IMR-90 (cell line): ENCODE measurements at regions not wholly inside any gene's neighbourhood (a gene's known extent, or its start where the extent isn't known, plus 50 kb on each side); places are given as distances from the start of the nearest gene placed in this dataset.

ENCODE experiments used
- ATAC-seq: fragments of 200-7000 bp; cut with Tn5 transposase; 2 replicates; pipeline ENCODE4 v1.9.1; 2020; ENCODE audit warnings: low read depth, mild to moderate bottlenecking, moderate library complexity
- BruUV-seq: library from RNA; stranded (reverse); fragments of 400-500 nt; replicated peaks from 2 replicates; lab custom pipeline; 2021; lab: Mats Ljungman, UMichigan
- CTCF ChIA-PET: fragments of 300-600 bp; formaldehyde crosslinking; extraction: SDS; loops from one replicate; lab custom pipeline; 2021; ENCODE audit warnings: antibody characterized with exemption; lab: Yijun Ruan, JAX
- POLR2A ChIA-PET: fragments of 300-600 bp; sonication (Branson Sonifier 250); formaldehyde crosslinking; loops from one replicate; lab custom pipeline; 2022; ENCODE audit warnings: antibody characterized with exemption; ENCODE audit not compliant: unreplicated experiment; lab: Charles Lee
- DNase-seq: peaks from one replicate; pipeline ENCODE4 v3.0.0; 2013
- H2AFZ ChIP-seq: replicated peaks from 2 replicates; pipeline ENCODE3; 2013; ENCODE audit warnings: low read length, mild to moderate bottlenecking; ENCODE audit not compliant: poor library complexity
- H2AK5ac ChIP-seq: 2 replicates; pipeline ENCODE4 v1.6.1; 2013; ENCODE audit warnings: low read depth, low read length, inconsistent platforms
- H2AK9ac ChIP-seq: replicated peaks from 2 replicates; pipeline ENCODE3; 2013; ENCODE audit warnings: mild to moderate bottlenecking, low read depth, low read length, moderate library complexity; ENCODE audit not compliant: poor library complexity
- H2BK120ac ChIP-seq: 2 replicates; pipeline ENCODE4 v1.6.1; 2013; ENCODE audit warnings: low read depth, low read length, inconsistent platforms
- H2BK15ac ChIP-seq: 3 replicates; pipeline ENCODE4 v1.6.1; 2013; ENCODE audit warnings: low read depth, low read length, inconsistent platforms
- H2BK20ac ChIP-seq: 2 replicates; pipeline ENCODE4 v1.6.1; 2013; ENCODE audit warnings: low read depth, mild to moderate bottlenecking, inconsistent platforms, low read length, moderate library complexity
- H2BK5ac ChIP-seq: 2 replicates; pipeline ENCODE4 v1.6.1; 2013; ENCODE audit warnings: mild to moderate bottlenecking, low read depth, low read length, inconsistent platforms; ENCODE audit not compliant: poor library complexity, severe bottlenecking
- H3K14ac ChIP-seq: replicated peaks from 2 replicates; pipeline ENCODE4 v1.6.1; 2013; ENCODE audit warnings: low read depth, low read length, inconsistent platforms
- H3K18ac ChIP-seq: 2 replicates; pipeline ENCODE4 v1.6.1; 2013; ENCODE audit warnings: low read depth, low read length, control low read depth
- H3K23ac ChIP-seq: 2 replicates; pipeline ENCODE4 v1.6.1; 2013; ENCODE audit warnings: low read depth, low read length, inconsistent platforms
- H3K27ac ChIP-seq: 2 replicates; pipeline ENCODE4 v1.5.1; 2013; ENCODE audit warnings: mild to moderate bottlenecking, control low read depth, low read length; ENCODE audit not compliant: insufficient read depth
- H3K27me3 ChIP-seq: 2 replicates; pipeline ENCODE4 v1.6.1; 2013; ENCODE audit warnings: low read length; ENCODE audit not compliant: control insufficient read depth, insufficient read depth
- H3K36me3 ChIP-seq: 2 replicates; pipeline ENCODE4 v1.6.1; 2013; ENCODE audit warnings: low read length, mixed read lengths; ENCODE audit not compliant: control insufficient read depth, insufficient read depth
- H3K4ac ChIP-seq: 2 replicates; pipeline ENCODE4 v1.6.1; 2013; ENCODE audit warnings: low read depth, low read length, inconsistent platforms
- H3K4me1 ChIP-seq: 2 replicates; pipeline ENCODE4 v1.6.1; 2013; ENCODE audit warnings: low read length, mixed read lengths; ENCODE audit not compliant: control insufficient read depth, insufficient read depth
- H3K4me2 ChIP-seq: 2 replicates; pipeline ENCODE4 v1.6.1; 2013; ENCODE audit warnings: low read depth, mild to moderate bottlenecking, control low read depth, low read length, moderate library complexity
- H3K4me3 ChIP-seq: 2 replicates; pipeline ENCODE4 v1.5.1; 2013; ENCODE audit warnings: low read depth, mild to moderate bottlenecking, control low read depth, low read length, moderate library complexity; ENCODE audit not compliant: insufficient read depth
- H3K56ac ChIP-seq: 2 replicates; pipeline ENCODE4 v1.6.1; 2013; ENCODE audit warnings: low read length, inconsistent platforms; ENCODE audit not compliant: insufficient read depth; ENCODE audit errors: extremely low read depth
- H3K79me1 ChIP-seq, 2 experiments: 2 replicates each; pipeline ENCODE4 v1.6.1; 2013; ENCODE audit warnings: low read length in 2 of 2, inconsistent platforms in 1 of 2, low read depth in 1 of 2
- H3K9ac ChIP-seq: 2 replicates; pipeline ENCODE4 v1.6.1; 2013; ENCODE audit warnings: low read depth, low read length, control low read depth
- H3K9me1 ChIP-seq: 2 replicates; pipeline ENCODE4 v1.6.1; 2013; ENCODE audit warnings: low read length, inconsistent platforms; ENCODE audit not compliant: insufficient read depth
- H3K9me3 ChIP-seq: 2 replicates; pipeline ENCODE4 v1.6.1; 2013; ENCODE audit warnings: low read length; ENCODE audit not compliant: control insufficient read depth, insufficient read depth
- H4K20me1 ChIP-seq: 2 replicates; pipeline ENCODE4 v1.6.1; 2013; ENCODE audit warnings: low read length, inconsistent platforms; ENCODE audit not compliant: insufficient read depth
- H4K5ac ChIP-seq: 2 replicates; pipeline ENCODE4 v1.6.1; 2013; ENCODE audit warnings: mild to moderate bottlenecking, low read depth, low read length, control low read depth
- H4K8ac ChIP-seq, 2 experiments: 2 replicates each; pipeline ENCODE4 v1.6.1; 2013; ENCODE audit warnings: low read depth in 2 of 2, low read length in 2 of 2, control low read depth in 1 of 2, inconsistent platforms in 1 of 2
- H4K91ac ChIP-seq: 2 replicates; pipeline ENCODE4 v1.6.1; 2013; ENCODE audit warnings: low read depth, low read length, inconsistent platforms; ENCODE audit not compliant: insufficient read depth
- BHLHE40 ChIP-seq: fragments of 150-350 bp; IDR thresholded peaks from 2 replicates; pipeline ENCODE4 v1.6.1; 2016; ENCODE audit warnings: mild to moderate bottlenecking, low read depth, low read length
- CHD1 ChIP-seq: IDR thresholded peaks from 2 replicates; pipeline ENCODE4 v1.6.1; 2012; ENCODE audit warnings: low read depth, low read length, improper control_type of control experiment
- CTCF ChIP-seq: conservative IDR thresholded peaks from 2 replicates; pipeline ENCODE4 v1.5.1; 2012; ENCODE audit warnings: mild to moderate bottlenecking, low read depth, low read length, improper control_type of control experiment
- ELK1 ChIP-seq: fragments of 150-350 bp; IDR thresholded peaks from 2 replicates; pipeline ENCODE4 v1.6.1; 2016; ENCODE audit warnings: low read depth, mild to moderate bottlenecking, low read length, moderate library complexity, borderline replicate concordance
- FOS ChIP-seq: fragments of 150-350 bp; IDR thresholded peaks from 2 replicates; pipeline ENCODE4 v1.6.1; 2016; ENCODE audit warnings: low read depth, low read length
- MAFK ChIP-seq: IDR thresholded peaks from 2 replicates; pipeline ENCODE4 v1.6.1; 2012; ENCODE audit warnings: low read depth, low read length, improper control_type of control experiment
- MAZ ChIP-seq: IDR thresholded peaks from 2 replicates; pipeline ENCODE4 v1.6.1; 2012; ENCODE audit warnings: low read depth, mild to moderate bottlenecking, low read length, improper control_type of control experiment, moderate library complexity, borderline replicate concordance
- RAD21 ChIP-seq: IDR thresholded peaks from 2 replicates; pipeline ENCODE4 v1.6.1; 2012; ENCODE audit warnings: low read length, improper control_type of control experiment
- RCOR1 ChIP-seq: IDR thresholded peaks from 2 replicates; pipeline ENCODE4 v1.6.1; 2012; ENCODE audit warnings: mild to moderate bottlenecking, low read length, improper control_type of control experiment; ENCODE audit not compliant: insufficient replicate concordance
- RFX5 ChIP-seq: IDR thresholded peaks from 2 replicates; pipeline ENCODE4 v1.8.0; 2012; ENCODE audit warnings: low read depth, mild to moderate bottlenecking, low read length, moderate library complexity
- USF2 ChIP-seq: fragments of 150-350 bp; IDR thresholded peaks from 2 replicates; pipeline ENCODE4 v1.6.1; 2017; ENCODE audit warnings: mild to moderate bottlenecking, antibody characterized with exemption, low read length, low read depth
- WGBS, 2 experiments: methylation state at CpG; one replicate each; pipeline versions ENCODE4 v1.1.5 to v1.1.7; 2013; ENCODE audit warnings: missing lambda C conversion rate in 2 of 2; ENCODE audit not compliant: insufficient read length in 1 of 2; ENCODE audit errors: extremely low coverage in 2 of 2; 5-methylcytosine and 5-hydroxymethylcytosine counted together
- dilution Hi-C: fragments of 300-500 bp; cut with HindIII; formaldehyde crosslinking; loops from one replicate; pipeline ENCODE4 v1.14.3; 2018; ENCODE audit warnings: low sequenced_read_pairs; ENCODE audit not compliant: unreplicated experiment
- in situ Hi-C: fragments of 300-500 bp; cut with MboI; formaldehyde crosslinking; loops from 3 replicates; pipeline ENCODE4 v1.14.3; 2019; ENCODE audit warnings: low sequenced_read_pairs, inconsistent platforms, mixed read lengths
- intact Hi-C: fragments of 100-400 bp; cut with micrococcal nuclease; formaldehyde crosslinking; loops from 2 replicates; pipeline ENCODE4 v1.10.0; 2022

GRCh38 chr4:124540014-124540413 is 172.5 kb downstream of the ANKRD50 start:
- 100% methylated on average over 1 of the region's 3 CpGs; no CpG with 5 or more reads in 1 of the 2 experiments for WGBS, 2 experiments
- H4K5ac ChIP-seq, result no peak overlapping the region
- ChIA-PET CTCF (no interaction called here), POLR2A (no interaction called here)
- no peak overlapping the region for H2AFZ ChIP-seq
- ATAC-seq, result no peak
- no peak overlapping the region for H3K9ac ChIP-seq
- H2BK15ac ChIP-seq, result no peak overlapping the region
- H2AK9ac ChIP-seq, result no peak overlapping the region
- DNase-seq, result no peak
- no peaks in the 10 kb centered on the region for H3K9me1 ChIP-seq
- TF ChIP-seq MAFK (no peak), RFX5 (no peak), MAZ (no peak), RCOR1 (no peak), CHD1 (no peak), RAD21 (no peak), CTCF (no peak), USF2 (no peak), ELK1 (no peak), BHLHE40 (no peak), FOS (no peak)
- H3K27ac ChIP-seq, result no peak overlapping the region
- H4K91ac ChIP-seq, result no peak overlapping the region
- no peak overlapping the region for H3K14ac ChIP-seq
- H3K18ac ChIP-seq, result no peak overlapping the region
- H3K36me3 ChIP-seq, result no peaks in the 10 kb centered on the region
- no peaks in the 10 kb centered on the region for H3K9me3 ChIP-seq
- H3K4ac ChIP-seq, result no peak overlapping the region
- H3K4me2 ChIP-seq, result no peak overlapping the region
- no peak overlapping the region for H3K23ac ChIP-seq
- no peaks in the 10 kb centered on the region for H4K20me1 ChIP-seq
- no peak overlapping the region for H2BK5ac ChIP-seq
- H2BK20ac ChIP-seq, result no peak overlapping the region
- H3K56ac ChIP-seq, result no peak overlapping the region
- in situ Hi-C loops (no loop called here), dilution Hi-C loops (no loop called here), intact Hi-C loops (no loop called here)
- H3K79me1 ChIP-seq, result no peaks in the 10 kb centered on the region
- H3K4me3 ChIP-seq, result no peak overlapping the region
- BruUV-seq, result no TSS peak
- H2BK120ac ChIP-seq, result no peak overlapping the region
- H2AK5ac ChIP-seq, result no peak overlapping the region
- H3K4me1 ChIP-seq, result no peaks in the 10 kb centered on the region
- no peak overlapping the region for H4K8ac ChIP-seq
- no peaks in the 10 kb centered on the region for H3K27me3 ChIP-seq
